GM10266 (cell line): ENCODE measurements at regions not wholly inside any gene's neighbourhood (a gene's known extent, or its start where the extent isn't known, plus 50 kb on each side); places are given as distances from the start of the nearest gene placed in this dataset.
"Not testable (repeated sequence)": the region's sequence is repeated elsewhere in the genome, so short reads cannot be mapped to it uniquely, and the experiment has no call there.

Source experiments
- DNase-seq: peaks from one replicate; pipeline ENCODE4 v3.0.0; 2012; ENCODE audit errors: extremely low spot score
- CTCF ChIP-seq: IDR thresholded peaks from 2 replicates; pipeline ENCODE4 v1.5.1; 2012; ENCODE audit warnings: mild to moderate bottlenecking, low read depth; ENCODE audit not compliant: control insufficient read depth, insufficient read depth; ENCODE audit errors: missing control alignments

- no peak for DNase-seq
- TF ChIP-seq CTCF: no peak
Observed at GRCh38 chrY:20042993-20043392, 298.5 kb upstream of the KDM5D start.

GRCh38 chrY:20025676-20026075, 281.1 kb upstream of the KDM5D start:
- no peak for DNase-seq
- TF ChIP-seq CTCF: no peak

GRCh38 chrY:19993410-19993809, 248.9 kb upstream of the KDM5D start:
- DNase-seq: not testable (repeated sequence)

- DNase-seq: no peak
- TF ChIP-seq CTCF: no peak
Observed at GRCh38 chrY:19973012-19973411, 228.5 kb upstream of the KDM5D start.

- TF ChIP-seq CTCF: no peak
- no peak for DNase-seq
Observed at GRCh38 chrY:19947702-19948101, 203.2 kb upstream of the KDM5D start.

GRCh38 chrY:19899011-19899410, 154.5 kb upstream of the KDM5D start:
- TF ChIP-seq CTCF: no peak
- no peak for DNase-seq

GRCh38 chrY:19892076-19892964, 147.8 kb upstream of the KDM5D start:
- DNase-seq: no peak
- no peak for TF ChIP-seq CTCF
